ENCODE measurements at regions not wholly inside any gene's neighbourhood (a gene's known extent, or its start where the extent isn't known, plus 50 kb on each side); places are given as distances from the start of the nearest gene placed in this dataset.
"Not testable (repeated sequence)": the region's sequence is repeated elsewhere in the genome, so short reads cannot be mapped to it uniquely, and the experiment has no call there.

DNA sequence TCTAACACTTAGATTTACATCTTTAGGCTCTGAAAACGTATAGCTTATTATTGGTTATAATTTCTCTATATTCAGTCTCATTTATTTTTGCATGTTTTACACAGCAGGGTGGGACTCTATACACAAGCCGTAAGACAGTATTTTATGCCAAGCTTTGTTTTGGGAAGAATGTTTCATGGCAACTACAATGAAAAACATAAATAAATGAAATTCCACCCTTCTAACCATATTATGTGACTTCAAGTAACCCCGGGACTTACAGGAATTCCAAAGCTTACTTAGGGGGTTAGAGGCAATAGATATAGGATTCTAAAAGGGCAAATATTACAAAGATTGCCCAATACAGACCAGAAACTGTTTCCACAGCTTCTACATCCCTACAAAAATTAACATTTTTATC is 370.9 kb downstream of the PRR32 start (continued):
- TF ChIP-seq SIN3A (IDR thresholded peaks at IDR 0.05; ENCODE audit: low read depth) (no peak), RAD21 (IDR thresholded peaks at IDR 0.05; ENCODE audit: low read depth) (no peak), CBX3 (IDR thresholded peaks at IDR 0.05; ENCODE audit: low read depth) (no peak), ZFX (IDR thresholded peaks at IDR 0.05) (no peak), ELF1 (IDR thresholded peaks at IDR 0.05; ENCODE audit: borderline replicate concordance, low read depth) (no peak), TCF7L2 (IDR thresholded peaks at IDR 0.05; ENCODE audit: borderline replicate concordance, extremely low read depth, insufficient read depth, insufficient read length) (no peak), EZH2phosphoT487 (IDR thresholded peaks at IDR 0.05; ENCODE audit: borderline replicate concordance) (no peak), POLR2A (IDR thresholded peaks at IDR 0.05; ENCODE audit: borderline replicate concordance, extremely low read depth, insufficient read depth, insufficient read length) (no peak), FOSL1 (IDR thresholded peaks at IDR 0.05; ENCODE audit: low read depth) (no peak)

DNA sequence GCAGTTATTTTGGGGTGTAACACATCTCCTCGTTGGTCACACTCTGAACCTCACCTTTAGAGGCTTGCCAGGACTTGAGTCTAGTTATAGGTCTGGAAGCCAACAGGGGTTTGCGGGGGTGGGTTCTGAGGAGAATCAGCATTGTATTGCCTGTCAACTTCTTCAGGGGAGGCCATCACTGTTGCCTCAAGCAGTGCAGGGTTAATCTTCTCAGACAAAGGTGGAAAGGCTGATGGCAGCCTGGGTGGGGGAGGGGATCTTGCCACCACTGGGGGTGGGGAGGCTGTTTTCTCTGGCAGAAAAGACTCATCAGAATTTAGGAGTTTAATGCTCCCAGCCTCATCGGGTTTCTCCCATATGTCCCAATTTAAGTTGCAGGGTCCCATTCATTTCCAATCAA is 387.8 kb downstream of the PRR32 start:
- ChIA-PET POLR2A (no interaction called here), RAD21 (ENCODE audit: low non-redundant PET in 1 of 2, low total read pairs in 2 of 2, uncharacterized antibody in 2 of 2, unreplicated experiment in 2 of 2) (no interaction called here), CTCF (no interaction called here)
- intact Hi-C loops (cut with micrococcal nuclease), result no loop called here
- Histone ChIP-seq H3K27me3 (ENCODE audit: insufficient read depth, low read length) (no peaks in the 10 kb centered on the region), H3K4me1 (ENCODE audit: control insufficient read depth in 1 of 2, insufficient read depth in 2 of 2, low read length in 2 of 2) (no peaks in the 10 kb centered on the region), H4K20me1 (ENCODE audit: insufficient read depth) (no peaks in the 10 kb centered on the region), H3K79me2 (ENCODE audit: insufficient read depth, low read length) (no peaks in the 10 kb centered on the region), H3K9ac (ENCODE audit: low read length) (no peak overlapping the region), H3K4me3 (replicated peaks in 1 of 2; ENCODE audit: low read depth in 1 of 2, low read length in 2 of 2) (no peak overlapping the region), H2AFZ (ENCODE audit: low read depth, low read length, poor library complexity, severe bottlenecking) (no peak overlapping the region), H3K36me3 (ENCODE audit: control insufficient read depth in 1 of 2, insufficient read depth in 2 of 2, low read length in 2 of 2) (no peaks in the 10 kb centered on the region), H3K9me2 (ENCODE audit: insufficient read depth) (no peaks in the 10 kb centered on the region), H3K9me3 (ENCODE audit: control insufficient read depth in 1 of 2, insufficient read depth in 1 of 2, low read depth in 1 of 2, low read length in 2 of 2) (no peaks in the 10 kb centered on the region), H3K4me2 (ENCODE audit: low read length) (no peak overlapping the region), H3K27ac (ENCODE audit: low read depth, low read length) (no peak overlapping the region)
- TF ChIP-seq, protein P1, sequence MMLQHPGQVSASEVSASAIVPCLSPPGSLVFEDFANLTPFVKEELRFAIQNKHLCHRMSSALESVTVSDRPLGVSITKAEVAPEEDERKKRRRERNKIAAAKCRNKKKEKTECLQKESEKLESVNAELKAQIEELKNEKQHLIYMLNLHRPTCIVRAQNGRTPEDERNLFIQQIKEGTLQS (IDR thresholded peaks at IDR 0.05), result no peak
- TF ChIP-seq JUND (IDR thresholded peaks at IDR 0.05), result no peak
- no peak for TF ChIP-seq SP1 (IDR thresholded peaks at IDR 0.05; ENCODE audit: low read depth)
- TF ChIP-seq, protein P2, sequence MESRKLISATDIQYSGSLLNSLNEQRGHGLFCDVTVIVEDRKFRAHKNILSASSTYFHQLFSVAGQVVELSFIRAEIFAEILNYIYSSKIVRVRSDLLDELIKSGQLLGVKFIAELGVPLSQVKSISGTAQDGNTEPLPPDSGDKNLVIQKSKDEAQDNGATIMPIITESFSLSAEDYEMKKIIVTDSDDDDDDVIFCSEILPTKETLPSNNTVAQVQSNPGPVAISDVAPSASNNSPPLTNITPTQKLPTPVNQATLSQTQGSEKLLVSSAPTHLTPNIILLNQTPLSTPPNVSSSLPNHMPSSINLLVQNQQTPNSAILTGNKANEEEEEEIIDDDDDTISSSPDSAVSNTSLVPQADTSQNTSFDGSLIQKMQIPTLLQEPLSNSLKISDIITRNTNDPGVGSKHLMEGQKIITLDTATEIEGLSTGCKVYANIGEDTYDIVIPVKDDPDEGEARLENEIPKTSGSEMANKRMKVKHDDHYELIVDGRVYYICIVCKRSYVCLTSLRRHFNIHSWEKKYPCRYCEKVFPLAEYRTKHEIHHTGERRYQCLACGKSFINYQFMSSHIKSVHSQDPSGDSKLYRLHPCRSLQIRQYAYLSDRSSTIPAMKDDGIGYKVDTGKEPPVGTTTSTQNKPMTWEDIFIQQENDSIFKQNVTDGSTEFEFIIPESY (IDR thresholded peaks at IDR 0.05; ENCODE audit: extremely low read depth, insufficient replicate concordance, low read length), result no peak
- no peak for TF ChIP-seq EGR1 (IDR thresholded peaks at IDR 0.05; ENCODE audit: low read depth)
- TF ChIP-seq SIN3A (IDR thresholded peaks at IDR 0.05; ENCODE audit: low read depth), result no peak
- TF ChIP-seq FOSL1 (IDR thresholded peaks at IDR 0.05; ENCODE audit: low read depth), result no peak
- TF ChIP-seq RAD21 (IDR thresholded peaks at IDR 0.05; ENCODE audit: low read depth), result no peak
- TF ChIP-seq ZNF274 (IDR thresholded peaks at IDR 0.05; ENCODE audit: low read depth, low read length), result no peak
- no TSS peak for BruUV-seq (replicated peaks)
- DNase-seq (ENCODE audit: low read depth, low spot score) (no peak), ATAC-seq (no peak)

DNA sequence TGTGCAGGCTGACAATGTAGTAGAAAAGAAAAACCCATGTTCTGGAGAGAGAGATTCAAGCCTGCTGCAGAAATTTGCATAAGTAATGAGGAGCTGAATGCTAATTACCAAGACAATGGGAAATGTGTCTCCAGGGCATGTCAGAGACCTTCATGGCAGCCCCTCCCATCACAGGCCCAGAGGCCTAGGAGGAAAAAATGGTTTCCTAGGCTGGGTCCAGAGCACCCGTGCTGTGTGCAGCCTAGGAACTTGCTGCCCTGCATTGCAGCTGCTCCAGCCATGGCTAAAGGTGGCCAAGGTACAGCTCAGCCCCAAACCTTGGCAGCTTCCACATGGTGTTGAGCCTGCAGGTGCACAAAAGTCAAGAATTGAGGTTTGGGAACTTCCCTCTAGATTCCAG is 402.3 kb downstream of the PRR32 start:
- H3K9ac ChIP-seq (ENCODE audit: low read length); H3K79me2 ChIP-seq (ENCODE audit: insufficient read depth, low read length); H2AFZ ChIP-seq (ENCODE audit: low read depth, low read length, poor library complexity, severe bottlenecking); CTCF ChIA-PET; DNase-seq (ENCODE audit: low read depth, low spot score); H3K4me1 ChIP-seq (ENCODE audit: control insufficient read depth in 1 of 2, insufficient read depth in 2 of 2, low read length in 2 of 2); H4K20me1 ChIP-seq (ENCODE audit: insufficient read depth); intact Hi-C loops (cut with micrococcal nuclease); H3K9me2 ChIP-seq (ENCODE audit: insufficient read depth); H3K4me2 ChIP-seq (ENCODE audit: low read length); H3K36me3 ChIP-seq (ENCODE audit: control insufficient read depth in 1 of 2, insufficient read depth in 2 of 2, low read length in 2 of 2); RAD21 ChIA-PET (ENCODE audit: low non-redundant PET in 1 of 2, low total read pairs in 2 of 2, uncharacterized antibody in 2 of 2, unreplicated experiment in 2 of 2); H3K4me3 ChIP-seq (replicated peaks in 1 of 2; ENCODE audit: low read depth in 1 of 2, low read length in 2 of 2); ATAC-seq; POLR2A ChIA-PET; BruUV-seq (replicated peaks); H3K27me3 ChIP-seq (ENCODE audit: insufficient read depth, low read length); H3K9me3 ChIP-seq (ENCODE audit: control insufficient read depth in 1 of 2, insufficient read depth in 1 of 2, low read depth in 1 of 2, low read length in 2 of 2); H3K27ac ChIP-seq (ENCODE audit: low read depth, low read length): not testable (repeated sequence)

All from HCT116 (cell line).